OCI-LY7 (cell line): ENCODE measurements at regions not wholly inside any gene's neighbourhood (a gene's known extent, or its start where the extent isn't known, plus 50 kb on each side); places are given as distances from the start of the nearest gene placed in this dataset.

Experiments used
- BruUV-seq: library from RNA; stranded (reverse); fragments of 400-500 nt; replicated peaks from 2 replicates; lab custom pipeline; 2021; lab: Mats Ljungman, UMichigan
- CTCF ChIA-PET: fragments of 300-600 bp; sonication (Branson Sonifier 250); formaldehyde crosslinking; loops from one replicate; lab custom pipeline; 2022; ENCODE audit warnings: antibody characterized with exemption; ENCODE audit not compliant: unreplicated experiment; lab: Charles Lee
- POLR2A ChIA-PET: fragments of 300-600 bp; sonication (Branson Sonifier 250); formaldehyde crosslinking; loops from one replicate; lab custom pipeline; 2022; ENCODE audit warnings: antibody characterized with exemption; lab: Charles Lee
- DNase-seq: peaks from one replicate; pipeline ENCODE4 v3.0.0-alpha.2; 2015; ENCODE audit warnings: low spot score
- H2AFZ ChIP-seq: fragments of 200-600 bp; sonication (generic), shearing (Covaris generic); 2 replicates; pipeline ENCODE4 v1.6.1; 2014; ENCODE audit warnings: mild to moderate bottlenecking, antibody characterized with exemption, low read length, moderate library complexity
- H3K27ac ChIP-seq: fragments of 200-600 bp; sonication (generic); 2 replicates; pipeline ENCODE4 v1.5.1; 2014; ENCODE audit warnings: mixed run types, low read depth, mild to moderate bottlenecking, moderate library complexity, low read length, inconsistent platforms; ENCODE audit not compliant: poor library complexity, severe bottlenecking
- H3K36me3 ChIP-seq: fragments of 200-600 bp; sonication (generic); 2 replicates; pipeline ENCODE4 v1.6.1; 2014; ENCODE audit warnings: mild to moderate bottlenecking, antibody characterized with exemption, low read length, moderate library complexity, mixed read lengths; ENCODE audit not compliant: insufficient read depth
- H3K4me1 ChIP-seq: fragments of 200-600 bp; sonication (generic); 2 replicates; pipeline ENCODE4 v1.5.1; 2014; ENCODE audit warnings: mild to moderate bottlenecking, low read length; ENCODE audit not compliant: insufficient read depth, poor library complexity, severe bottlenecking
- H3K4me2 ChIP-seq: fragments of 200-600 bp; sonication (generic); 2 replicates; pipeline ENCODE4 v1.6.1; 2014; ENCODE audit warnings: mild to moderate bottlenecking, low read length
- H3K4me3 ChIP-seq: fragments of 200-600 bp; sonication (generic); 2 replicates; pipeline ENCODE4 v1.5.1; 2014; ENCODE audit warnings: mild to moderate bottlenecking, low read depth, low read length; ENCODE audit not compliant: poor library complexity, severe bottlenecking
- H3K79me2 ChIP-seq: fragments of 200-600 bp; sonication (generic); 2 replicates; pipeline ENCODE4 v1.6.1; 2016; ENCODE audit warnings: low read depth, mild to moderate bottlenecking, low read length, moderate library complexity, mixed read lengths; ENCODE audit not compliant: insufficient read depth
- H3K9me2 ChIP-seq: fragments of 200-600 bp; sonication (generic); 2 replicates; pipeline ENCODE4 v1.6.1; 2016; ENCODE audit warnings: mild to moderate bottlenecking, low read length, mixed read lengths; ENCODE audit not compliant: insufficient read depth
- H3K9me3 ChIP-seq: fragments of 200-600 bp; sonication (generic); 2 replicates; pipeline ENCODE4 v1.6.1; 2014; ENCODE audit warnings: mild to moderate bottlenecking, mixed run types, low read length, mixed read lengths
- H4K20me1 ChIP-seq: fragments of 200-600 bp; sonication (generic); 2 replicates; pipeline ENCODE4 v1.6.1; 2014; ENCODE audit warnings: mild to moderate bottlenecking, antibody characterized with exemption, low read length, moderate library complexity, mixed read lengths; ENCODE audit not compliant: insufficient read depth
- EZH2phosphoT487 ChIP-seq: fragments of 200-600 bp; sonication (generic); IDR thresholded peaks from 2 replicates; pipeline ENCODE4 v1.6.1; 2018; ENCODE audit warnings: low read depth, borderline replicate concordance, mild to moderate bottlenecking, mixed run types, antibody characterized with exemption, low read length, moderate library complexity, mixed read lengths
- intact Hi-C: fragments of 100-400 bp; cut with micrococcal nuclease; formaldehyde crosslinking; loops from one replicate; pipeline ENCODE4 v1.10.0; 2022; ENCODE audit not compliant: unreplicated experiment
- TF ChIP-seq, protein P1 (sequence below): fragments of 200-600 bp; sonication (generic); conservative IDR thresholded peaks from 2 replicates; pipeline ENCODE4 v1.5.1; 2014; ENCODE audit warnings: mild to moderate bottlenecking, antibody characterized with exemption, low read length, moderate library complexity, mixed read lengths

DNA sequence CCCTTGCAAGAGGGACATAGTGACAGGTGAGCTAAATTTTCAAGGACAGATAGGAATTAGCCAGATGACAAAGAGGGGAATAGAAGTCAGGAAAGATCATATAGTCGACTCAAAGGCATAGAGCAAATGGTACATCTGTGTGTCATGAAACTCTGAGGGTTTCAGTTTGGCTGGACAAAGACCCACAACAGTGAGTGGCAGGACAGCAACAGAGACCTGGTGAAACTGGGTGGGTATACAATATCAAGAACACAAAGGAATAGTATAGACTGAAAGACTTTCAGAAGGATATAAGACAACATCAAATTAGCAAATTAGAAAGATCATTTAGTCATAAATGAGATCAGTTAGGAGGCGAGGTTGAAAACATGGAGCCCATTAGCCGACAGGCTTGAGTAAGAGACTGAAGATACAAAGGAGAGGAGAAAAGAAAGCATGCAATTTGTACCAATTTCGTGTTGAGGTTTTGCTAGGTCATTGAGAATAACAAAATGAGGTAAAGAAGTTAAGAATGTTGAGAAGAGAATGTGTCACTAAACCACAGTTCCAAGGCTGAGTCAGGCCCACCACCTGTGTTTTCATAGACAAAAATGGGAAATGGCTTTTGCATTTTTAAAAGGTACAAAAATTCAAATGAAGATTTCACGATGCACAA, 213.8 kb downstream of the HHIPL2 start:
- no peak for DNase-seq
- Histone ChIP-seq H3K4me2 (no peak overlapping the region), H3K4me3 (no peak overlapping the region), H4K20me1 (no peaks in the 10 kb centered on the region), H3K4me1 (no peaks in the 10 kb centered on the region), H3K9me3 (no peaks in the 10 kb centered on the region), H3K27ac (no peak overlapping the region), H2AFZ (no peak overlapping the region), H3K79me2 (no peaks in the 10 kb centered on the region), H3K9me2 (no peaks in the 10 kb centered on the region), H3K36me3 (no peaks in the 10 kb centered on the region)
- intact Hi-C loops, result no loop called here
- ChIA-PET CTCF (no interaction called here), POLR2A (no interaction called here)
- BruUV-seq, result no TSS peak
- TF ChIP-seq EZH2phosphoT487, result no peak
- TF ChIP-seq, protein P1, sequence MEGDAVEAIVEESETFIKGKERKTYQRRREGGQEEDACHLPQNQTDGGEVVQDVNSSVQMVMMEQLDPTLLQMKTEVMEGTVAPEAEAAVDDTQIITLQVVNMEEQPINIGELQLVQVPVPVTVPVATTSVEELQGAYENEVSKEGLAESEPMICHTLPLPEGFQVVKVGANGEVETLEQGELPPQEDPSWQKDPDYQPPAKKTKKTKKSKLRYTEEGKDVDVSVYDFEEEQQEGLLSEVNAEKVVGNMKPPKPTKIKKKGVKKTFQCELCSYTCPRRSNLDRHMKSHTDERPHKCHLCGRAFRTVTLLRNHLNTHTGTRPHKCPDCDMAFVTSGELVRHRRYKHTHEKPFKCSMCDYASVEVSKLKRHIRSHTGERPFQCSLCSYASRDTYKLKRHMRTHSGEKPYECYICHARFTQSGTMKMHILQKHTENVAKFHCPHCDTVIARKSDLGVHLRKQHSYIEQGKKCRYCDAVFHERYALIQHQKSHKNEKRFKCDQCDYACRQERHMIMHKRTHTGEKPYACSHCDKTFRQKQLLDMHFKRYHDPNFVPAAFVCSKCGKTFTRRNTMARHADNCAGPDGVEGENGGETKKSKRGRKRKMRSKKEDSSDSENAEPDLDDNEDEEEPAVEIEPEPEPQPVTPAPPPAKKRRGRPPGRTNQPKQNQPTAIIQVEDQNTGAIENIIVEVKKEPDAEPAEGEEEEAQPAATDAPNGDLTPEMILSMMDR, result no peak

DNA sequence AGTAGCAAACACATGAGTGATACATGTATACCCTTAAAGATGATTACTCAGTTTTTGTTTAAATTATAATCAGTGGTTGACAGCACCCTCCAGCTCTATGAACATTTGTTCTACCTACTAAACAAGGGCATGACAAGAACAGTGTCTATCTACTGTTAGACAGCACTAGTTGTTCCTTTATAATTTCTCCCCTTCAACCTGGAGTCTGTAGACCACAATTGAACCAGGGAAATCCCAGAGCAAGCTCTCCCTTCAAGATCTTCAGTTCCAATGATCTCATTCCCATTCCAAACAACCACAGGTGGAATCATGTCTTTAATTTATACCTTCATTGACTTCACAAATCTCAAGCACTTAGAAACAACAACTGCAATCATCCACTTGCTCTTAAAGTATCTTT, 216.1 kb downstream of the HHIPL2 start:
- POLR2A ChIA-PET, result interaction anchor here (1.3 kb wide), 1 partner anchor 12 kb away, joined by 3 read pairs; no protein-coding TSS in a partner anchor
- H3K4me1 ChIP-seq, result no peaks in the 10 kb centered on the region
- CTCF ChIA-PET, result no interaction called here
- H3K4me3 ChIP-seq, result no peak overlapping the region
- intact Hi-C loops, result no loop called here
- no TSS peak for BruUV-seq
- no peaks in the 10 kb centered on the region for H4K20me1 ChIP-seq
- no peak overlapping the region for H2AFZ ChIP-seq
- H3K9me3 ChIP-seq, result no peaks in the 10 kb centered on the region
- no peak overlapping the region for H3K4me2 ChIP-seq
- H3K36me3 ChIP-seq, result no peaks in the 10 kb centered on the region
- no peaks in the 10 kb centered on the region for H3K79me2 ChIP-seq
- DNase-seq, result no peak
- no peaks in the 10 kb centered on the region for H3K9me2 ChIP-seq
- TF ChIP-seq EZH2phosphoT487, result no peak
- TF ChIP-seq, protein P1, result no peak
- H3K27ac ChIP-seq, result no peak overlapping the region

DNA sequence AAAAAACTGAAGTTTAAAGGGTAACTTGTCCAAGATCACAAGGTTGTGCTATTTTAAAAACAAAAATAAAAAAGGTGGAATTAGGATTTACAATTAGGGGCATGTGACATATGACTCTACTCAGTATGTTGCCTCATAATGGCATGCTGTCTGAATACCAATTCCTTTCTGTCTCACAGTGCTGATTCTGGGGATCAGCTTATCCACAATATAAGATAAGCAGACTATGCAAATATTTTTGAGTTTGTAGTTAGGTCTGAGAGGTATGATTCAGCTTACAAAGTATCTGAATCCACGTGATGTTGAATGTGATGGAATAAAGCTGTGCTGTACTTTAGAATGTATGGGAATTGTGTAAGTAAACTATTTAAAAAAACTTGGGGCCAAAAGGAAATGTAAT, 216.6 kb downstream of the HHIPL2 start:
- intact Hi-C loops, result no loop called here

More for the DNA sequence above, 216.6 kb downstream of the HHIPL2 start:
- H2AFZ ChIP-seq, result no peak overlapping the region
- H3K27ac ChIP-seq, result no peak overlapping the region
- H3K79me2 ChIP-seq, result no peaks in the 10 kb centered on the region
- no peaks in the 10 kb centered on the region for H3K4me1 ChIP-seq
- no TSS peak for BruUV-seq
- ChIA-PET CTCF (no interaction called here), POLR2A (interaction anchor here (0.7 to 1.3 kb wide), 2 partner anchors 12 to 97 kb away, joined by 3 read pairs; no protein-coding TSS in a partner anchor)
- DNase-seq, result no peak
- no peaks in the 10 kb centered on the region for H4K20me1 ChIP-seq
- H3K9me3 ChIP-seq, result no peaks in the 10 kb centered on the region
- H3K36me3 ChIP-seq, result no peaks in the 10 kb centered on the region
- H3K4me2 ChIP-seq, result no peak overlapping the region
- H3K9me2 ChIP-seq, result no peaks in the 10 kb centered on the region
- TF ChIP-seq, protein P1, result no peak
- TF ChIP-seq EZH2phosphoT487, result no peak
- H3K4me3 ChIP-seq, result no peak overlapping the region
